ENCODE measurements at regions not wholly inside any gene's neighbourhood (a gene's known extent, or its start where the extent isn't known, plus 50 kb on each side); places are given as distances from the start of the nearest gene placed in this dataset.

DNA sequence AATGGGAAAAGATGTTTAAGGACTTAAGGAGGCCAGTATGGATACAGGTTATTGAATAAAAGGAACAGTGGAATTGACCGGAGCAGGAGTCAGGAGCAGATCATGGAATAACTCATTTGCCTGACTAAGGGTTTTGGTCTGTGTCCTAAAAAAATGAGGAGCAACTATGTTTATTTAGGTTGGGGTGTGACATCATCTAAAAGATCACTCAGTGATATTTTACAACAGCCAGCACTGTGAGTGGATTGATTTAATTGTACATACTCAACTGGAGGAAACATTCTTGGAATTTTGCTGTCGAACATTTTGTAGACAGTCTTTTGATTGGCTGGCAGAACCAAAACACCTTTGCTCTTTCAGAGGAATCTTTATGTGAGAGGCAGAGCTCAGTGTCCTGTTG lies 348.6 kb upstream of the CDIN1 start:
- Histone ChIP-seq H2AK5ac (ENCODE audit: insufficient read length, low read length) (no peak overlapping the region), H2AFZ (ENCODE audit: low read length) (no peak overlapping the region), H3K27me3 (ENCODE audit: insufficient read depth, low read length) (no peaks in the 10 kb centered on the region), H3K23me2 (ENCODE audit: insufficient read length, low read depth, low read length, poor library complexity, severe bottlenecking) (no peaks in the 10 kb centered on the region), H2BK120ac (ENCODE audit: low read depth, low read length, poor library complexity, severe bottlenecking) (no peak overlapping the region), H3K14ac (ENCODE audit: insufficient read depth, low read length) (no peak overlapping the region), H3T11ph (ENCODE audit: low read length) (no peak overlapping the region), H3K79me1 (ENCODE audit: insufficient read depth, low read depth, low read length, poor library complexity, severe bottlenecking) (no peaks in the 10 kb centered on the region), H4K8ac (replicated peaks; ENCODE audit: insufficient read length, low read depth, low read length) (no peak overlapping the region), H3K9ac (ENCODE audit: extremely low read depth, insufficient read length, low read length) (no peak overlapping the region), H3K23ac (ENCODE audit: insufficient read length, low read depth, low read length) (no peak overlapping the region), H3K9me3 (ENCODE audit: control insufficient read depth, low read depth, low read length) (no peaks in the 10 kb centered on the region), H3K18ac (ENCODE audit: insufficient read length, low read depth, low read length) (no peak overlapping the region), H3K27ac (ENCODE audit: insufficient read length, low read depth, low read length) (no peak overlapping the region), H4K5ac (ENCODE audit: insufficient read length, low read depth, low read length) (no peak overlapping the region), H2BK20ac (ENCODE audit: low read depth, low read length, poor library complexity, severe bottlenecking) (no peak overlapping the region), H2BK5ac (ENCODE audit: insufficient read length, low read length) (no peak overlapping the region), H3K4me1 (ENCODE audit: insufficient read depth, low read length) (peaks cover 2% of the 10 kb centered on the region; the same call in 1 of the 2 replicates), H3K56ac (ENCODE audit: insufficient read length, low read depth, low read length) (no peak overlapping the region), H3K4ac (ENCODE audit: low read depth, low read length) (no peak overlapping the region), H4K20me1 (ENCODE audit: control insufficient read depth, insufficient read depth, insufficient read length) (no peaks in the 10 kb centered on the region), H4K91ac (ENCODE audit: insufficient read length, low read depth, low read length) (no peak overlapping the region), H2BK15ac (ENCODE audit: low read depth, low read length) (no peak overlapping the region), H3K79me2 (ENCODE audit: insufficient read depth, low read length) (no peaks in the 10 kb centered on the region), H2BK12ac (ENCODE audit: insufficient read length, low read depth, low read length) (no peak overlapping the region), H3K4me2 (ENCODE audit: insufficient read depth, insufficient read length, low read length) (no peak overlapping the region)
- Mint-ChIP-seq H3K9me3 (peaks cover 3 to 5% of the 10 kb centered on the region in 2 experiments; a peak in 2 of 5 replicates), H3K27me3 (ENCODE audit: low read depth) (no peaks in the 10 kb centered on the region), H3K27ac (no peak overlapping the region), H3K4me3 (no peak overlapping the region), H3K4me1 (peaks cover 28 to 33% of the 10 kb centered on the region in 2 experiments), H3K36me3 (ENCODE audit: insufficient read depth in 1 of 3, low read depth in 3 of 3) (peaks cover 0 to 12% (median 2%) of the 10 kb centered on the region in 3 experiments; a peak in 4 of 7 replicates)
- WGBS (ENCODE audit: extremely low coverage, insufficient read length, low lambda C conversion rate): no CpG with 5 or more reads among the region's 2 CpGs
- TF ChIP-seq CTCF (conservative IDR thresholded peaks at IDR 0.05): no peak
- no peak for DNase-seq

Data from H9 (cell line).